Prostate gland (tissue), 2 donors: ENCODE measurements at regions not wholly inside any gene's neighbourhood (a gene's known extent, or its start where the extent isn't known, plus 50 kb on each side); places are given as distances from the start of the nearest gene placed in this dataset.

Experiments
- CTCF ChIP-seq, 4 experiments: fragments of 200-600 bp in 2 of 4; fragments of 450-650 bp in 2 of 4; sonication (generic) in 2 of 4; IDR thresholded peaks; 1 replicate in 3 of 4; 2 replicates in 1 of 4; pipeline ENCODE4 v1.5.1; 2016 to 2019; ENCODE audit warnings: antibody characterized with exemption in 4 of 4, mild to moderate bottlenecking in 2 of 4, moderate library complexity in 2 of 4
- POLR2A ChIP-seq: fragments of 450-650 bp; IDR thresholded peaks from one replicate; pipeline ENCODE4 v1.6.1; 2016; ENCODE audit warnings: antibody characterized with exemption, mild to moderate bottlenecking

DNA sequence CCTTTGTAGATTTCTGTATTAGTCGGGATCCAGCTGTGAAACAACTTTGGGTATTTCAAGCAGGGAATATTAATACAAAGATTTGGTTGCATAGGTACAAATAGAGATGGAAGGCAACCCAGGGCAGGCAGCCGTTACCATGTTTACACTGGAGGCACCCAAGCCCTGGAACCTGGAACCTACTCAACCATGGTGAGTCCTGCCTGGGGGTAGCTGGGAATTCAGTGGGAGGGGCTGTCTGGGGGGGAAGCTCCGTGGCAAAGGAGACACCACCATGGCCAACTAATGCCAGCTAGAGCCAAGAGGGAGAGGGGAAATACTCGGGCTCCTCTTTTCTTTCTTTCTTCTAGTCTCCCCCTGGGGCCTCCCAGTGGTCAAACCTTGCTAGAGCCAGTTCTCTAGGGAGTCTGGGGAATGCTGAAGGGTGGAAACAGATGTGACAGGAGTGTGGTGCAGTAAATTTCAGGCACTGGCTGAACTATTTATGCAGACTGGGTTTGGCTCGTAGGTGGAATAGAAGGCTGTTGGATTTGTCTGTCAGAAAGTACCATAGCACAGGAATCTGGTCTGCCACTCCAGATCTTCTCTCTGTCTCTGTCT lies 91.9 kb upstream of the CACNA1E start:
- TF ChIP-seq CTCF (IDR thresholded peaks at IDR 0.05) (no peak), POLR2A (no peak)
